Posterior cingulate gyrus (tissue), 11 donors: ENCODE measurements at regions not wholly inside any gene's neighbourhood (a gene's known extent, or its start where the extent isn't known, plus 50 kb on each side); places are given as distances from the start of the nearest gene placed in this dataset.
"Not testable (repeated sequence)": the region's sequence is repeated elsewhere in the genome, so short reads cannot be mapped to it uniquely, and the experiment has no call there.

Source experiments
- DNase-seq, 10 donors: peaks; one replicate each; pipeline versions ENCODE4 v3.0.0 to v3.0.0-alpha.2; 2020 to 2021; ENCODE audit warnings: mixed read lengths in 3 of 10
- intact Hi-C: fragments of 100-400 bp; cut with DNase I; formaldehyde crosslinking; loops from one replicate; pipeline ENCODE4 v1.15.1; 2023

DNA sequence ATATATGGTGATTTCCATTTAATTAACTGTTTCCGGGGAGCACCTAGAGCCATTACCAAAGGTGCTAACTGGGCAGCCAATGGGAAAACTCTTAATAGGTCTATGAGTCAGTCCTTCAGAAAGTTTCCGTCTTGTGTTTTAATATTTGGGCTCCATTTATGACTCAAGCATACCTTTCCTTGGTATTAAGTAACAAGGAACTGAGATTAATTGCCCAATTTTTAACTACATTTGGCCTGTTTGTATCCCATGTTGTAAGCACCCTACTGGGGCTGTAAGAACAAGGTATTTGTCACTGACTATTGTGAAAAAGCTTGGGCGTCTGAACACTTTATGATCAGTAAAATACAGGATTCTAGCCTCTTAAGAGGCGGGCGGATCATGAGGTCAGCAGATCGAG, 62.8 kb upstream of the FOXN3 start:
- DNase-seq: no peak
- intact Hi-C loops: loop anchor here (10.0 kb wide), 1 partner anchor 135 kb away; no protein-coding TSS in a partner anchor

DNA sequence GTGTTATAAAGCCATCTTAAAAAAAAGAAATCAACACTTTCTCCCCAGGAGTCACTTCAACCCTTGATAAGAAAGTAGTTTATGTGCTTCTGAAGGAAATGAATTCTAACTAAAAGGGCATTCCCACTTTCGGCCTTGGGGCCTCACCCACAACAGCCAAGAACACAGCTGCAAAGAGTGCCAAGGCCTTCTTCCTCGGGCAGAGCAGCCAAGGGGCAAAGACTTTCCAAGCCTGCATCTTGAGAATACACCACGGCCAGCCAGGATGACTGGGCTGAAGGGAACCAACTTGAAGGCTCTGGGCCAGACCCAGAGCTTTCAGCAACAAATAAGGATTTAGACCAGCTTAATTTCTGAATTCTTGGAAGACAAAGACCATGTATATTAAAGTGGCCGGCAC, 60.4 kb upstream of the FOXN3 start:
- DNase-seq: peak in 1 of 10 donors; percentile 77
- intact Hi-C loops: no loop called here

DNA sequence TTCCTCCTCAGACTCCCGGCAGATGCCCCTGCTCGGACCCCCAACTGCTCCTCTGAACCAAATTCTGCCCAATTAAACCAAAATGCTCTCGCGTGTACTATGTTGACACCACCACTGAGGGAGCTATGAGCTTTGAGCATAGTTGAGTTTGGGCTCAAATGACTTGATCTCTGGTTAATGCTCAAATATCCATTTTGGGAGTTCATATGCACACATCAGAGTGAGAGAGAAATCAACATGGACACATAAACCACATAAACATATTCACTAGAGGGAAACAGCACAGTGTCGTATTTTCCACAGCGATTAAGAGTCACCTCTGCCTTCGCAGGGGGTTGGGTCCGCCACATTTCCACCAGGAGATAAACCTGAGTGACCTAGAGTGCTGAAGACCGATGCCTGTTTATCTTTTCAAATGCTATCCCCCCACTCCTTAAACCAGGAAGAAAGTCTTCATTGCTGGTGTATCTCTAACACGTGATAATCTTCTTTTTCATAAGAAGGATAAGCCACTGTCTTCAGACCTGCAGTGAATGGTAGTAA, 59.4 kb upstream of the FOXN3 start:
- intact Hi-C loops: no loop called here
- peak in 1 of 10 donors; percentile 22 for DNase-seq

DNA sequence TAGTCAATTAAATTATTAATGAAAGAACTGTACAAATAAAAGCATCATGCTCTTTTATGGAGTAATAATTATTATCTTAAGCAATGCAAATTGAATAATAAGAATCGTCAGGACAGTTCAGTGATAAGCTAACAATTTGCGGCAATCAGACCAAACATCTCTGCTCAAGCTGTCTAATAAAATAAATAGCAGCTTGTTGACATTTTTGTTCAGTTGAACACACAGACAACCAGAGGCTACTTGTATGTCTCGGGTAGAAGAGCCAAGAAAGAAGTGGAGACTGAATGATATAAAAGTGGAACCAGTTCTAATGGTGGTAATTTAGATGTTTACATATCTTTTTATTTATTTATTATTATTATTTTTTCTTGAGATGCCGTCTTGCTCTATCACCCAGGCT, 57.4 kb upstream of the FOXN3 start:
- no peak for DNase-seq
- intact Hi-C loops: no loop called here

DNA sequence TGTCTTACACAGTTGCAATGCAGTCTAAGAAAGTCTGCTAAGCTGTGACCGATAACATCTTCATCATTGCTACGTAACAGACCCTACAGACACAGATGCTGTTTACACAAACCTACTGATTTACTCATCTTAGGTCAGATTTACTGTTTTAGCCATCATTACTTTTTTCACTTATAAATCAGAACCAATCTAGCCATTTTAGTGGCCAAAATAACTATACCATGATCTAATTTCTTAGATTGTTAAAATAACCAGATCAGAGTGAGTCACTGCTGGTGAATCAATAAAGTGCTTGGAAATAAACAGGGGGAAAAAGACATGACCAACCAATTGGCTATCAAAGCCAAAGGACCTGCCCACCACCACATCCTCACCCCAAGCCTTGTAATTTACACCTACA, 57.0 kb upstream of the FOXN3 start:
- intact Hi-C loops: no loop called here
- no peak for DNase-seq

DNA sequence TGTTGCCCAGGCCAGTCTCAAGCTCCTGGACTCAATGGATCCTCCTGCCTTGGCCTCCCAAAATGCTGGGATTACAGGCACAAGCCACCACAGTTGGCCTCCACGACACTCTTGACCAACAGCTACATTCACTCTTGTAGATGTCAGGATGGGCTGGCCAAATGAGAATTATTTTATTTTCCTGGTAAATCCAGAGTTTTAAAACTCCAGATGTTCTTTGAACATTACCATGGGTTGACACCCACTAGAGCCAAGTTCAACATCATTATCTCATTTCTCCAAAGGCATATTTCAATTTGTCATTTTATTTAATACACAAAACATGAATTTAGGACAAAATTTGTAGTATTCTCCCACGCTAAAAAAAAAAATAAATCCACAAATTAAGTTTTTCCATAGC, 56.5 kb upstream of the FOXN3 start:
- DNase-seq: peak in 1 of 10 donors; percentile 20
- intact Hi-C loops: no loop called here

DNA sequence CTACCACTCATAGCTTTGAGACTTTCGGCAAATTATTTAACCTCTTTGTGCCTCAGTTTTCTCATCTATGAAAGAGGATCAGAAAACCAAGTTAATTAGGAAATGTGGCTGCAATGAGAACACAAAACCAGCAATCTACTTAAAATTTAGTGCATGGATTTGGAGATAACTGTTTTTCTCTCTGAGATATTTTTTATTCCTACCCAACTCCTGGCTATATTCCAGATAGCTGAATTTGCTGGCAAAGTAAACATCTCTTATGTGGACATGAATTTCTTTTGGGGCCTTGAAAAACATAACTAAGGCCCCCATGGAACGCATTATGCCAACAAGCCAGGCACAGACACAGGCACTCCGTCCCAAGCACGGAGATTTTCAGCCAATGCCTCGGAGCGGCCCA, 53.4 kb upstream of the FOXN3 start:
- peak in 1 of 10 donors; percentile 39 for DNase-seq
- intact Hi-C loops: no loop called here

DNA sequence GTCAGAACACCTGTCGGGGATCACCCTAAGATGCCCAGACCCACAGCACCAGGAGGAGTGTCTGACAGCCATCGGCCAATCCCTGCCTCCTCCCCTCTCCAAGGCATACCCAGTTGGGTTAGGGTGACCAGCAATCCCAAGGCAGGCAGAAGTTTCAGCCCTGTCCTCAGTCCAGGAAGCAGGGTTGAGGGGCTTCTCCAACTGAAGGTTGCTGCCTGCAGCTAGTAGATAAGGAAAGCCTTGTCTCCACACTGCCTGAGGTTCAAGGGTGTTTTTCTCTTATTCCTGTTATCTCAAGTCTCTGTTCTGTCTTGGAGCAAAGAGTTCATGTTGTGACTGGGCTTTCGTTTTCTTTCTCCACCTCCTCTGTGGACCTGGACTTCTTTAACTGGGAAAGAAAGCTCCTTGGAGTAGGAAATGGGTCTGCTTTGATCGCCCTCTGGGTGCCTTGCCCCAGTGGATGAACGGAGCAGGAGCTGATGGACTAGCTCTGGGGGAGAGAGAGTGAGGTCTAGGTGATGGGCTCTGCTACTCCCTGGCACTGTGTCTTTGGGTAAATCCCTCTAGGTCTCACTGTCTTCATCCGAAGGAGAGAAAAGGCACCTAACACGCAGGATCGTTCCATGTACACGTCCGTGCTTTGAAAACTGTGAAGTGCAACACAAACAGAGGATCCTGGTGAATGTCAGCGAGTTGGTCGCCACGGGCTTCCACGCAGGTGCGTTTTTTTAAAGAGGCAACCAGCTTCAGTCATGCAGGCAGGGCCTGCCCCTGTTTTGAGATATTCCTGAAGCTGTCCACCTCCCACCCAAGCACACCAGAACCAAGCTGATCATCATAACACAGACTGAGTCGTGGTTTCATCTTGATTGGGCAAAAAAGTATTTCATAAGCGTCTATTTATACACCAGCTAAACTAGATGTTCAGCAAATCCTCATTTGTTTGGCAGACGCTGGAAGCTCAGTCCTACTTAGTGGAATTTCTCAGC, 52.5 kb upstream of the FOXN3 start:
- intact Hi-C loops: no loop called here

DNA sequence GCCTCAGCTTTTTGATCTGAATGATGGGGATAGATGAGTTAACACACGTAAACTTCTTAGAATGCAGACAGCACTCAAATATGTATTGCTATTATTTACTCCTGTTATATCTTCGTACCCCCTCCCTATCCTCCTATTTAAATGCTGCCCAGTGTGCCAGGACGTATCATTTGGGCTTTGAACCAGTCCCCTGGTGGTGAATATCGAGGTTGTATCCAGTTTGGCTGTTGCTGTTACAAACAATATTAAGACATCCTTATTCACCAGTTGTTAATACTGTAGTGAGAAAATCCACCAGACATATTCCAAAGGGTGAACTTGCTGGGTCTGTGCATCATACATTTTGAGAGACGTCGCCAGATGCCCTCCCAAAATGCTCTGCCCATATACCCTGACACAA, 51.5 kb upstream of the FOXN3 start:
- intact Hi-C loops: no loop called here
- DNase-seq: peak in 1 of 10 donors; percentile 3

More for the DNA sequence above, 52.5 kb upstream of the FOXN3 start:
- DNase-seq: peak in 2 of 10 donors; percentile 74 to 80

DNA sequence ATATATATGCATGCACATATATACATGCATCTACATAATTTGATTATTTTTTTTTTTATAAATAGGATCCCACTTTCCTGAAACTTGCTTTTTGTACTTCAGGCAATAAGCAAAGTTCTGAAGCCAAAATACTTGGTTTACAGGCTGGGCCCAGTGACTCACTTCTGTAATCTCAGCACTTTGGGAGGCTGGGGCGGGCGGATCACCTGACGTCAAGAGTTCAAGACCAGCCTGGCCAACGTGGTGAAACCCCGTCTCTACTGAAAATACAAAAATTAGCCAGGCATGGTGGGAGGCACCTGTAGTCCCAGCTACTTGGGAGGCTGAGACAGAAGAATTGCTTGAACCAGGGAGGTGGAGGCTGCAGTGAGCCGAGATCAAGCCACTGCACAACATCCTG, 51.0 kb upstream of the FOXN3 start:
- intact Hi-C loops: not testable (repeated sequence)
- DNase-seq: peak in 1 of 10 donors; percentile 35

DNA sequence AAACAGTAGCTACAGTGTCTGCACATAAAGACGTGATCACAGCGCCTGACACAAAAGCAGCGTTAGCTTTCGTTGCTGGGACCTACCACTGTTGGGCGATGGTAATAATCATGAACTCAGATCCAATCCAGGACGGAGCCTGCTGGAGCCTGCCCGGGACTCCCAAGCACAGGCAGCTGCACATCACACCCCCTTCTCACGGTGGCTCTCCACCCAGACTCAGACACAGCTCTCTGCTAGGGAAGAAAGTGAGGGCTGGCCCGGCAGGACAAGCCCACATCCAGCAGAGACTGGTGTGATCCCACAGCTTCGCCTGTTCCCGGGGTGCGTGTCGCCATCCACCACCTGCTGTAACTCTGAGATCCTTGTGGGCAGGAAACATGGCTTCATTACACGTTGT, 49.9 kb upstream of the FOXN3 start:
- intact Hi-C loops: no loop called here
- peak in 2 of 10 donors; percentile 73 to 84 for DNase-seq
